ENCODE measurements at regions not wholly inside any gene's neighbourhood (a gene's known extent, or its start where the extent isn't known, plus 50 kb on each side); places are given as distances from the start of the nearest gene placed in this dataset.

DNA sequence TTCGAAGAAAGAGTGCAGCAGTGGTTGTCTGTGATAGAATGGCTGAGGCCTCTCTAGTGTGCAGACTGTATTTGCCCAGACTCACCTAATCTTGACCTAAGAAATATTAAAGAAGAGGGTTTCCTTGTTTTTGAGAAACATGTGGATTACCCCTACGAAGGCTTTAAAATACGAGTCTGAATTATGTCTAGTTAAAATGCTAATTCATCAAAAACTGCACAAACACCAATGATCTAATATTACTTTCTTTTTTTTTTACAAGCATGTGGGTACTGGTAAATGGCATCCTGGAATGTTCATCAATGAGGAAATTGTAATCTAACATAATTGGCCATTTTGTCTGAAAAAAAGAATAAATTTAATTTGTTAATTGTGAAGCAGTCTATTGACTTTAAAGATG is 510.9 kb downstream of the EPM2A start:
- ATAC-seq (replicated peaks in 6 of 8), result no peak
- H3K4me3 ChIP-seq, result no peak overlapping the region
- no peak overlapping the region for H3K27ac ChIP-seq
- no peaks in the 10 kb centered on the region for H3K4me1 ChIP-seq (replicated peaks in 1 of 2)
- in situ Hi-C loops (cut with MboI; ENCODE audit: low pct_unique_long_range_greater_than_20kb in 2 of 9, low sequenced_read_pairs in 9 of 9, unreplicated experiment in 9 of 9), result loop anchor here in 7 of 9 experiments (25.0 kb wide), 3 partner anchors 187 to 637 kb away; no protein-coding TSS in a partner anchor
- WGBS, 10 experiments, result 26 to 100% (median 80%) methylated on average over 1 to 3 of the region's 3 CpGs; no CpG with 5 or more reads in 1 of the 10 experiments

DNA sequence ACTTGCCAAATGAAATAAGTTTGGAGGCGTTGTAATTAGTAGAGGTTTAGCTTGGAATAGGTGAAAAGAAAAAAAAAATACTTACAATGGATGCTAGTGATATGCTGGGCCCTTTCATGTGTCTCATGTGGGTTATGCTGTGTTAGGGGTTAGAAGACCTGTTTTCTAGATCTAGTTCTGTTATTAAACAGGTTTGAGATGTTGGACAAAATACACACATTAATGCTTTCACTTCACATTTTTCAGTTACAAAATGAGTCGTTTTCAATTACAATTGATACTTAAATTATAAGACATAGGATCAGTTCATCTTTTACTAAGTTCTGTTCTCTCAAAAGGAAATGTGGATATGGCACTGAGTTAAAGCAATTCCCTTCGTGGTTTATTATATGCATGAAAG is 509.8 kb downstream of the EPM2A start:
- in situ Hi-C loops (cut with MboI; ENCODE audit: low pct_unique_long_range_greater_than_20kb in 2 of 9, low sequenced_read_pairs in 9 of 9, unreplicated experiment in 9 of 9), result loop anchor here in 1 of 9 experiments (25.0 kb wide), 1 partner anchor 412 kb away; no protein-coding TSS in a partner anchor
- Histone ChIP-seq H3K4me3 (no peak overlapping the region), H3K4me1 (replicated peaks in 1 of 2) (no peaks in the 10 kb centered on the region), H3K27ac (no peak overlapping the region)
- WGBS, 10 experiments, result 57 to 100% (median 61%) methylated on average over 1 to 3 of the region's 3 CpGs; no CpG with 5 or more reads in 1 of the 10 experiments
- no peak for ATAC-seq (replicated peaks in 6 of 8)

DNA sequence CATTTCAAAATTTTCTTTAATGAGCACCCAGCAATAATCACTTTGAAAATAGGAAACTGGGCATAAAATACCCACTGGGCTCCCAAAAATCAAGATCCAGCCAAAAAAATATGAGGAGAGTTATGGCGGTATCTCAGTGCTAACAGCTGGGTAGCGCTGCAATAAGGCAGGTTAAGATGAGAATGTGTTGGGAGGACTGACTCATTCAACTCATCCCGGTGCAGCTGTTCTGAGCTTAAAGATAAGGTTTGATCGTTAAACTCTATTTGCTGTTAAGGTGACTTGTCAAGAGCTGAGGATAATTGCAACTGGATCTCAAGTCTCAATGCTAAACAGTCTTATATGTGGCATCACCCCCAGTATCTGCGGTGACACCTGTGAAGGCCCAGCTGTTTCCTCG is 507.7 kb downstream of the EPM2A start:
- in situ Hi-C loops (cut with MboI; ENCODE audit: low pct_unique_long_range_greater_than_20kb in 2 of 9, low sequenced_read_pairs in 9 of 9, unreplicated experiment in 9 of 9), result loop anchor here in 1 of 9 experiments (25.0 kb wide), 1 partner anchor 410 kb away; no protein-coding TSS in a partner anchor
- Histone ChIP-seq H3K4me1 (replicated peaks in 1 of 2) (no peaks in the 10 kb centered on the region), H3K4me3 (no peak overlapping the region), H3K27ac (no peak overlapping the region)
- 20 to 100% (median 91%) methylated on average over 1 to 6 of the region's 6 CpGs for WGBS, 10 experiments
- ATAC-seq (replicated peaks in 6 of 8), result no peak

GRCh38 chr6:145228962-145229582 is 506.2 kb downstream of the EPM2A start:
- ATAC-seq (replicated peaks in 6 of 8), result no peak
- in situ Hi-C loops (cut with MboI; ENCODE audit: low pct_unique_long_range_greater_than_20kb in 2 of 9, low sequenced_read_pairs in 9 of 9, unreplicated experiment in 9 of 9), result loop anchor here in 1 of 9 experiments (25.0 kb wide), 1 partner anchor 408 kb away; no protein-coding TSS in a partner anchor
- WGBS, 10 experiments, result 75 to 100% (median 100%) methylated on average over 1 to 3 of the region's 3 CpGs; no CpG with 5 or more reads in 2 of the 10 experiments

DNA sequence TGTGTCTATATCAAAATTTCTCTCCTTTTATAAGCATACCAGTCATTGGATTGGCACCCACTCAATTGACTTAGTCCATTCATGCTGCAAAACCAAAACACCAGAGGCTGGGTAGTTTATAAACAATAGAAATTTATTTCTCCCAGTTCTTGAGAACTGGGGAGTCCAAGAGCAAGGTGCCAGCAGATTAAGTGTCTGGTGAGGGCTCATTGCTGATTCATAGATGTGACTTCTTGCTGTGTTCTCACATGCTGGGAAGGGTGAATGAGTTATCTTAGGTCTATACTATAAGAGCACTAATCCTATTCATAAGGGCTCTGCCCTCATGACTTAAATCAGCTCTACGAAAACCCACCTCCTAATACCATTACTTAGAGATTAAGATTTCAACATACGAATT is 501.4 kb downstream of the EPM2A start:
- H3K4me1 ChIP-seq (replicated peaks in 1 of 2), result no peaks in the 10 kb centered on the region
- no peak overlapping the region for H3K4me3 ChIP-seq
- no peak overlapping the region for H3K27ac ChIP-seq
- in situ Hi-C loops (cut with MboI; ENCODE audit: low pct_unique_long_range_greater_than_20kb in 2 of 9, low sequenced_read_pairs in 9 of 9, unreplicated experiment in 9 of 9), result loop anchor here in 1 of 9 experiments (25.0 kb wide), 1 partner anchor 403 kb away; no protein-coding TSS in a partner anchor
- 20 to 100% (median 88%) methylated on average over 1 to 2 of the region's 2 CpGs; no CpG with 5 or more reads in 2 of the 10 experiments for WGBS, 10 experiments
- ATAC-seq (replicated peaks in 6 of 8), result no peak

More at GRCh38 chr6:145228962-145229582, 506.2 kb downstream of the EPM2A start:
- Histone ChIP-seq H3K4me1 (replicated peaks in 1 of 2) (no peaks in the 10 kb centered on the region), H3K4me3 (no peak overlapping the region), H3K27ac (no peak overlapping the region)

DNA sequence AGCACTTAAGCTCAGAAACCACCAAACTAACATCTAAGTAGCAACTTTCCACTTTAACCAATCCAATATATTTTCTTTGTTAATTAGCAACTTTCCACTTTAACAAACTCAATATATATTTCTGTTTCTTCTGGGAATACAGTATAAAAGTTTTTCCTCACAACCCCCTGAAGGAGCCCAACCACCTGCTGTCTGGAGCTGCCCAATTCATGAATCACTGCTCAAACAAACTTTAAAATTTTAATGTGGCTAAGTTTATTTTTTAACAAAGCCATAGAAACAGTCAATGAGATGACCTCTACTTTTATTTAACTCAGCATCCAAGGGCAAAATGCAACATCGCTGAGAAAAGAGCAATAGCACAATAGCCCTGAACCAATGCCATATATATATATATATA is 500.1 kb downstream of the EPM2A start:
- Histone ChIP-seq H3K4me3 (no peak overlapping the region), H3K27ac (no peak overlapping the region), H3K4me1 (replicated peaks in 1 of 2) (no peaks in the 10 kb centered on the region)
- ATAC-seq (replicated peaks in 6 of 8), result no peak
- WGBS, 10 experiments, result 67 to 100% (median 92%) methylated on average over 1 of the region's 1 CpG; no CpG with 5 or more reads in 5 of the 10 experiments
- in situ Hi-C loops (cut with MboI; ENCODE audit: low pct_unique_long_range_greater_than_20kb in 2 of 9, low sequenced_read_pairs in 9 of 9, unreplicated experiment in 9 of 9), result loop anchor here in 1 of 9 experiments (25.0 kb wide), 1 partner anchor 402 kb away; no protein-coding TSS in a partner anchor

DNA sequence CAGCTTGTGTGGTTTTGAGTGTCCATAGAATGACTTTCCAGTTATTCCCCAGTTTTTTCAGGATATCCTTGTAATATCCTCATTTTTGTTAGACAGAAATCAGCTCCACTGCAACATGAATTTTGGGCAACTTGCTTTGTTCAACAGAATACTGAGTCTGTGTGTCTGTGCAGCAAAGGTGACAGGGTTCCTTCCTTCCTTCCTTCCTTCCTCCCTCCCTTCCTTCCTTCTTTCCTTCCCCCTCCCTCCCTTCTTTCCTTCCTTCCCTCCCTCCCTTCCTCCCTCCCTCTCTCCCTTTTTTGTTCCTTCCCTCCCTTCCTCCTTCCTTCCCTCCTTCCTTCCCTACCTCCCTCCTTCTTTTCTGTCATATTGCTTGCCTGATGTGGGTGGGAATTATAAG is 496.5 kb downstream of the EPM2A start:
- H3K27ac ChIP-seq, result no peak overlapping the region
- in situ Hi-C loops (cut with MboI; ENCODE audit: low pct_unique_long_range_greater_than_20kb in 2 of 9, low sequenced_read_pairs in 9 of 9, unreplicated experiment in 9 of 9), result loop anchor here in 1 of 9 experiments (25.0 kb wide), 1 partner anchor 399 kb away; no protein-coding TSS in a partner anchor
- no peak overlapping the region for H3K4me3 ChIP-seq
- no peak for ATAC-seq (replicated peaks in 6 of 8)
- H3K4me1 ChIP-seq (replicated peaks in 1 of 2), result no peaks in the 10 kb centered on the region

GRCh38 chr6:145241039-145241438 is 494.3 kb downstream of the EPM2A start:
- H3K27ac ChIP-seq, result no peak overlapping the region
- H3K4me3 ChIP-seq, result no peak overlapping the region
- 33 to 100% (median 89%) methylated on average over 1 to 3 of the region's 3 CpGs; no CpG with 5 or more reads in 1 of the 10 experiments for WGBS, 10 experiments
- H3K4me1 ChIP-seq (replicated peaks in 1 of 2), result peaks cover 14 to 16% of the 10 kb centered on the region in 2 donors
- in situ Hi-C loops (cut with MboI; ENCODE audit: low pct_unique_long_range_greater_than_20kb in 2 of 9, low sequenced_read_pairs in 9 of 9, unreplicated experiment in 9 of 9), result loop anchor here in 1 of 9 experiments (25.0 kb wide), 1 partner anchor 396 kb away; no protein-coding TSS in a partner anchor
- peak in 1 of 8 experiments; percentile 39 for ATAC-seq (replicated peaks in 6 of 8)

DNA sequence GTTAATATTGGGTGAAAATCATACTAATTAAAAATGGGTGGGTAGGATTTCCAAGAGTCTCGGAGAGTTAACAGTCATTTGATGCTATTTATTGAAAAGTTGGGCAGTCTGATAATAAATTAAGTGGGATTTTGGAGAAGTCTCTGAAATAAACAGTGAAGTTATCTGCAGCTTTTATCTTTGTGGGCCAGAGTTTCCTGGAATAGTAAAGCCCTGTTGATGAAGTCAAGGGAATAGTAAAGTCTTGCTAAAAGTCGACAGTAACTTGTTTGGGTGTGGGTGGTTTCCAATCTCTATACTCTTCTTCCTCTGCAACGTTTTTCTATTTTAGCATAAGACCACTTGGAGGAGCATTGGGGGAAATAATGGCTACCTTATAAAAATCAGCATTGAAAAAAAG is 493.6 kb downstream of the EPM2A start:
- in situ Hi-C loops (cut with MboI; ENCODE audit: low pct_unique_long_range_greater_than_20kb in 2 of 9, low sequenced_read_pairs in 9 of 9, unreplicated experiment in 9 of 9), result loop anchor here in 1 of 9 experiments (25.0 kb wide), 1 partner anchor 396 kb away; no protein-coding TSS in a partner anchor
- WGBS, 10 experiments, result 35 to 96% (median 85%) methylated on average over 2 to 3 of the region's 3 CpGs; no CpG with 5 or more reads in 1 of the 10 experiments
- ATAC-seq (replicated peaks in 6 of 8), result no peak

DNA sequence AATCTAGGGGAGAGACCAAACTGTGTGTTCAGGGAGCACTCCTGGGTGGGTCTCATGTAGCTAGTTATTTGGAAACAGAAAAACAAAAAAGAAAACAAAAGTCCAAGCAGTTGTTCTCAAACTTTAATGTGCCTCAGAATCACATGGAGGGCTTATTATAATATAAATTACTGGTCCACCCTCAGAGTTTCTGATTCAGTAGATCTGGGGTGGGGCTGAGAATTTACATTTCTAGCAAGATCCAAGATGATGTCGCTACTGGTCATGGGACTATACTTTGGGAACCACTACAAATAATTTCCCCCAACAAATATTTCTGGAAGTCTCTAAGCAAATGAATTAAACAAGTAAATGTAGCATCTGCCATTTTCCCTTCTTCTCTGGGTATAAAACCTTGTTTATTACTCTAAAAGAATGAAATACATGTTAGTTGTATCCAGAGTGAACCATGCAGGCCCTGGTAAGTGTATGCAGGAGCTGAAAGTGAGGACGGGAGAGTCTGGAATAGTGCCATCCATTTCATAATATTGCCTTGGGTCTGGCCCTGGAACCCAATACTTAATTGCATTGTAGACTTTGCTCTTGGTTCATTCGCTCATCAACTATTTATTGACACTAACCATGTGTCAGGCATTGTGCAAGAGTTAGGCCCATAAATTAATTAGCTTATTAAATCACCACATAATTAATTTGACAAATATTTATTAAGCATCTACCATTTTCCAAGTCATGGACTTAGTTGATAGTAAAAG is 490.8 kb downstream of the EPM2A start:
- WGBS, 10 experiments, result 20 to 100% (median 74%) methylated on average over 1 to 3 of the region's 3 CpGs; no CpG with 5 or more reads in 2 of the 10 experiments
- Histone ChIP-seq H3K27ac (no peak overlapping the region), H3K4me3 (no peak overlapping the region), H3K4me1 (replicated peaks in 1 of 2) (peaks cover 14 to 16% of the 10 kb centered on the region in 2 donors)
- peak in 7 of 8 experiments; percentile 27 to 86 (median 43) for ATAC-seq (replicated peaks in 6 of 8)
- in situ Hi-C loops (cut with MboI; ENCODE audit: low pct_unique_long_range_greater_than_20kb in 2 of 9, low sequenced_read_pairs in 9 of 9, unreplicated experiment in 9 of 9), result loop anchor here in 1 of 9 experiments (25.0 kb wide), 1 partner anchor 393 kb away; no protein-coding TSS in a partner anchor

More for the DNA sequence above, 493.6 kb downstream of the EPM2A start:
- Histone ChIP-seq H3K4me1 (replicated peaks in 1 of 2) (peaks cover 14 to 16% of the 10 kb centered on the region in 2 donors), H3K27ac (no peak overlapping the region), H3K4me3 (no peak overlapping the region)

DNA sequence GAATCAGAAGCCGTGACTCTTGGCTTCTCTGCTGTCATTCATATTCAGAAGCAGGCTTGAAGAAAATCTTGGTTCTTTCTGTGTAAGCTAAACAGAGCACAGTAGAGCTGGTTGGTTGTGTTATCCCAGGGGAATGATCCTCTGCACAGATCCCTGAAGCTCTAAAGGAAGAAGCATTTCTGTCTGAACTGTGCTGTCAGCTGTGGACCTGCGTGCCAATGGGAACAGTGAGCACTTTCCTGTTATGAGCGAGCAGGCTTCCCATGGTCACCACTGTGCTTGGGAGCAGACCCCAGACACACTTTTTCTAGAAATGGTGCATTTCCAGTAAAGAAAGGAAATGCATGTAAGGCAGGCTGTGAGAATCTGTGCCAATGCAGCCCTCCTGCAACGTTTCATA is 490.2 kb downstream of the EPM2A start:
- peak in 5 of 8 experiments; percentile 83 to 98 (median 87) for ATAC-seq (replicated peaks in 6 of 8)
- 33 to 100% (median 51%) methylated on average over 1 to 4 of the region's 4 CpGs; no CpG with 5 or more reads in 2 of the 10 experiments for WGBS, 10 experiments
- Histone ChIP-seq H3K27ac (peak overlapping the region in 1 of 2 donors; percentile 4), H3K4me1 (replicated peaks in 1 of 2) (peaks cover 14 to 16% of the 10 kb centered on the region in 2 donors), H3K4me3 (no peak overlapping the region)
- in situ Hi-C loops (cut with MboI; ENCODE audit: low pct_unique_long_range_greater_than_20kb in 2 of 9, low sequenced_read_pairs in 9 of 9, unreplicated experiment in 9 of 9), result loop anchor here in 1 of 9 experiments (25.0 kb wide), 1 partner anchor 392 kb away; no protein-coding TSS in a partner anchor

- ATAC-seq (replicated peaks in 6 of 8), result peak in 2 of 8 experiments; percentile 48 to 73
- WGBS, 10 experiments, result 14 to 90% (median 71%) methylated on average over 1 to 6 of the region's 6 CpGs
- Histone ChIP-seq H3K27ac (no peak overlapping the region), H3K4me1 (replicated peaks in 1 of 2) (peaks cover 14 to 16% of the 10 kb centered on the region in 2 donors), H3K4me3 (no peak overlapping the region)
- in situ Hi-C loops (cut with MboI; ENCODE audit: low pct_unique_long_range_greater_than_20kb in 2 of 9, low sequenced_read_pairs in 9 of 9, unreplicated experiment in 9 of 9), result loop anchor here in 1 of 9 experiments (25.0 kb wide), 1 partner anchor 389 kb away; no protein-coding TSS in a partner anchor
Observed at GRCh38 chr6:145247692-145248419, 487.5 kb downstream of the EPM2A start.

Measured in motor neuron (in vitro differentiated cells).